ENCODE measurements at regions not wholly inside any gene's neighbourhood (a gene's known extent, or its start where the extent isn't known, plus 50 kb on each side); places are given as distances from the start of the nearest gene placed in this dataset.
A peak's percentile ranks its signal among the peaks of the same experiment; 100 is the strongest.

DNA sequence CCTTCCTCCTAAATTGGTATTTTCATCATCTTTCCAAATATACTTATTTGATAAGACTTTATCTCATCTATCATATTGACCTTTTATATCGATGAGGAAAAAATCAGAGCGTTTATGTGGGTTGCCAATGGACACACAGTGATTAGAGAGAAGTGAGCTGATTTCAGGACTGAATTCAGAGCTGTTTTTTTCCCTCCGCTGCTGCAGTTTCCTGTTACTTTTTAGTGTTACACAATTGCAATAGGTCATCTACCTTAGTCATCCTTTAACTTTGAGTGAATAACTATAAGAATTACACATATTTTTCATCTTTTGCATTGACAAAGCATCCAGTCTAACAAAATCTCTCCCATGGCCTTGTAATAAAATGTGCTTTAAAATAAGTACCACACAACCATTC lies 266.3 kb upstream of the CNTN4 start:
- no peaks in the 10 kb centered on the region for H3K27me3 ChIP-seq (replicated peaks; ENCODE audit: insufficient read depth, low read depth, low read length, poor library complexity)
- DNase-seq (ENCODE audit: low spot score), result no peak
- H3K27ac ChIP-seq (ENCODE audit: low read depth, low read length, poor library complexity, severe bottlenecking), result no peak overlapping the region
- H3K4me3 ChIP-seq (ENCODE audit: low read depth, low read length, poor library complexity, severe bottlenecking), result no peak overlapping the region
- TF ChIP-seq EZH2 (IDR thresholded peaks at IDR 0.05; ENCODE audit: borderline replicate concordance, low read depth, low read length, poor library complexity, severe bottlenecking), result no peak
- TF ChIP-seq, protein P1, sequence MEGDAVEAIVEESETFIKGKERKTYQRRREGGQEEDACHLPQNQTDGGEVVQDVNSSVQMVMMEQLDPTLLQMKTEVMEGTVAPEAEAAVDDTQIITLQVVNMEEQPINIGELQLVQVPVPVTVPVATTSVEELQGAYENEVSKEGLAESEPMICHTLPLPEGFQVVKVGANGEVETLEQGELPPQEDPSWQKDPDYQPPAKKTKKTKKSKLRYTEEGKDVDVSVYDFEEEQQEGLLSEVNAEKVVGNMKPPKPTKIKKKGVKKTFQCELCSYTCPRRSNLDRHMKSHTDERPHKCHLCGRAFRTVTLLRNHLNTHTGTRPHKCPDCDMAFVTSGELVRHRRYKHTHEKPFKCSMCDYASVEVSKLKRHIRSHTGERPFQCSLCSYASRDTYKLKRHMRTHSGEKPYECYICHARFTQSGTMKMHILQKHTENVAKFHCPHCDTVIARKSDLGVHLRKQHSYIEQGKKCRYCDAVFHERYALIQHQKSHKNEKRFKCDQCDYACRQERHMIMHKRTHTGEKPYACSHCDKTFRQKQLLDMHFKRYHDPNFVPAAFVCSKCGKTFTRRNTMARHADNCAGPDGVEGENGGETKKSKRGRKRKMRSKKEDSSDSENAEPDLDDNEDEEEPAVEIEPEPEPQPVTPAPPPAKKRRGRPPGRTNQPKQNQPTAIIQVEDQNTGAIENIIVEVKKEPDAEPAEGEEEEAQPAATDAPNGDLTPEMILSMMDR (conservative IDR thresholded peaks at IDR 0.05; ENCODE audit: low read depth, low read length), result no peak
- CTCF ChIA-PET, result no interaction called here
- no peaks in the 10 kb centered on the region for H3K36me3 ChIP-seq (ENCODE audit: insufficient read depth, low read length, poor library complexity, severe bottlenecking)
- POLR2A ChIA-PET (ENCODE audit: low non-redundant PET), result no interaction called here
- no TSS peak for BruUV-seq (replicated peaks)
- H3K4me1 ChIP-seq (ENCODE audit: insufficient read depth, low read length, poor library complexity, severe bottlenecking), result no peaks in the 10 kb centered on the region
- no peaks in the 10 kb centered on the region for H3K9me3 ChIP-seq (ENCODE audit: low read depth, low read length, poor library complexity, severe bottlenecking)
- intact Hi-C loops (cut with micrococcal nuclease; ENCODE audit: unreplicated experiment), result no loop called here

DNA sequence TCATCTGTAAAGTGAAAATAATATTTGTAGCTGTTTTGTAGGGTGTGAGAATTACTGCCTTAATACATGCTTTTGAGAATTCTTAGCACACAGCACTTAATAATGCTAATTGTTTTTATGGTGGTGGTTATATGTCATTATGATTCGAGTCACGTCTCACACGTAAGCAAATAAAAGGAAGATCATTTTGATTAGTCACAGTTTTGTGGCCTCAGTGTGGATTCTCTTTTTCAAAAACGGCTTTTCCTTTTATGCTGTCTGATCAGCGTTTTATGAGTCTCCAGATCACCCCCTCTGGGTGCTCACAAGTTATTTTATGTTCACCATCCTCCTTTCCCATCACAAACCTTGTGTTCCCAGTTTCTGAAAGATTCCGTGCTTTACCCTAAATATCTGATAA lies 255.6 kb upstream of the CNTN4 start:
- DNase-seq (ENCODE audit: low spot score), result peak; percentile 54
- CTCF ChIA-PET, result no interaction called here
- Histone ChIP-seq H3K27ac (ENCODE audit: low read depth, low read length, poor library complexity, severe bottlenecking) (no peak overlapping the region), H3K36me3 (ENCODE audit: insufficient read depth, low read length, poor library complexity, severe bottlenecking) (no peaks in the 10 kb centered on the region), H3K4me3 (ENCODE audit: low read depth, low read length, poor library complexity, severe bottlenecking) (no peak overlapping the region), H3K27me3 (replicated peaks; ENCODE audit: insufficient read depth, low read depth, low read length, poor library complexity) (no peaks in the 10 kb centered on the region), H3K4me1 (ENCODE audit: insufficient read depth, low read length, poor library complexity, severe bottlenecking) (peaks cover 9% of the 10 kb centered on the region), H3K9me3 (ENCODE audit: low read depth, low read length, poor library complexity, severe bottlenecking) (no peaks in the 10 kb centered on the region)
- no peak for TF ChIP-seq EZH2 (IDR thresholded peaks at IDR 0.05; ENCODE audit: borderline replicate concordance, low read depth, low read length, poor library complexity, severe bottlenecking)
- TF ChIP-seq, protein P1 (conservative IDR thresholded peaks at IDR 0.05; ENCODE audit: low read depth, low read length), result no peak
- POLR2A ChIA-PET (ENCODE audit: low non-redundant PET), result no interaction called here
- intact Hi-C loops (cut with micrococcal nuclease; ENCODE audit: unreplicated experiment), result no loop called here
- no TSS peak for BruUV-seq (replicated peaks)

DNA sequence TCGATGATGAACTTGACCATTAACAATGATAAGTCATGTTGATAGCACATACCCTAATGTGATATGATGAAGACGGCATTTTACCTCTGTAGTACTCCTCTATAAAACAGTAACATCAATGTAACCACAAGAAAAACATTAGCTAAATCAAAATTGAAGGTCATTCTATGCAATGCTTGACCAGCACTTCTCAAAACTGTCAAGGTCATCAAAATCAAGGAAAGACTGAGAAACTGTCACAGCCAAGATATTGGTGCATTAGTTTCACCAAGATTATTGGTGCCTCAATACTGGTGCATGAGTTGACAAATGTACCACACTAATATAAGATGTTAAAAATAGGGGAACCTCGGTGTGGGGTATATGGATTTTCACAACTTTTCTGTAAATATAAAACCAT lies 251.1 kb upstream of the CNTN4 start:
- H3K4me3 ChIP-seq (ENCODE audit: low read depth, low read length, poor library complexity, severe bottlenecking), result no peak overlapping the region
- no peaks in the 10 kb centered on the region for H3K9me3 ChIP-seq (ENCODE audit: low read depth, low read length, poor library complexity, severe bottlenecking)
- ChIA-PET CTCF (no interaction called here), POLR2A (ENCODE audit: low non-redundant PET) (no interaction called here)
- no peaks in the 10 kb centered on the region for H3K36me3 ChIP-seq (ENCODE audit: insufficient read depth, low read length, poor library complexity, severe bottlenecking)
- intact Hi-C loops (cut with micrococcal nuclease; ENCODE audit: unreplicated experiment), result no loop called here
- BruUV-seq (replicated peaks), result no TSS peak
- peaks cover 9% of the 10 kb centered on the region for H3K4me1 ChIP-seq (ENCODE audit: insufficient read depth, low read length, poor library complexity, severe bottlenecking)
- H3K27ac ChIP-seq (ENCODE audit: low read depth, low read length, poor library complexity, severe bottlenecking), result no peak overlapping the region
- no peak for TF ChIP-seq EZH2 (IDR thresholded peaks at IDR 0.05; ENCODE audit: borderline replicate concordance, low read depth, low read length, poor library complexity, severe bottlenecking)
- TF ChIP-seq, protein P1 (conservative IDR thresholded peaks at IDR 0.05; ENCODE audit: low read depth, low read length), result no peak
- no peaks in the 10 kb centered on the region for H3K27me3 ChIP-seq (replicated peaks; ENCODE audit: insufficient read depth, low read depth, low read length, poor library complexity)
- DNase-seq (ENCODE audit: low spot score), result no peak

Data from A673 (cell line).